ENCODE measurements at regions not wholly inside any gene's neighbourhood (a gene's known extent, or its start where the extent isn't known, plus 50 kb on each side); places are given as distances from the start of the nearest gene placed in this dataset.
"Not testable (repeated sequence)": the region's sequence is repeated elsewhere in the genome, so short reads cannot be mapped to it uniquely, and the experiment has no call there.

- no peak for DNase-seq
These were observed 107.7 kb downstream of the MDH1 start for GRCh38 chr2:63696496-63696895.

- DNase-seq, result no peak
These were observed 108.4 kb downstream of the MDH1 start for GRCh38 chr2:63697160-63697559.

DNA sequence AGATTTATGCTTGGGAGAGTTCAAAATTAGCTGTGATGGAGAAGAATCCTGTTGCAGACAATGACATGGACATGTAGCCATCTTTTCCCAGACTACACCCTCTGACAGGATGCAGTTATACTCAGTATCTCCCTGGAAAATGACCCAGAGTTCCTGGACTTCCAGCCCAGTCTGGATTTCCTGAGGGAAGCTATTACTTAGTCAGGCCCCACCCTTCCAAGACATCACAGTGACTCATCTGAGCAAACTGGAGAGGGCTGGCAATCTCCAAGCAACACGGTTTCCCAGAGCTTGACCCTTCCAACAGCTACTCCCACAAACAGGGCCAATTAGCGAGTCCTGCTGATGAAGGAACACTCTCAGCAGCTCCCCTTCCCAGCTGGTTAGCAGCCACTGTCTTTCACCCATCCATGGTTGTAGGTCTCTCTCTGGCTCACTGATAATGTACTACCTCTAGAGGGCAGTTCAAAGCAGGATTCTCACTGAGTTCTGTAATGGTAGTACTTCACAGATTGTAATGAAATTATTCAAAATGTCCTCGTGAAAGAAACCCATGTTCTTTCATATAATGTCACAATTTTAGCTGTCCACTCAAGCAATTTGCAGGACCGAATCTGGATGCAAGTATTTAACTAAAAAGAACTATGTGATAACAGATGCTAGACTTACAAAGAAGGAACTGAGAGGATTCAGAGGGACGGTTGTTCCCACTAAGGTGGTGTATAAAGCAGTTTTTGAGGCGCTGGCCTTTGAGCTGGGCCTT is 110.2 kb downstream of the MDH1 start:
- peak; percentile 93 for DNase-seq

DNA sequence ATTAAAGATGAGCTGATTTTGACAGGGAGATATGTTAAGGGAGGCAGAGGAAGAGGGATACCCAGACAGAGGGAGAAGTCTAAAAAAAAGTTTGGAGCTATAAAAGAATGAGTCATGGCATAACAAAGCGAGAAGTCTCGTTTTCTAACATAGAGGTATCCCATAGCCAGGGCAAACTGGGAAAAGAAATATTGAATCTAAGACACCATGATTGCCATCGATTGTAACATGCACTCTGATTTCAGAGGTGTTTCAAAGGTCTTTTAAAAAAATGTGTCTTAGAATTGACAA is 110.7 kb downstream of the MDH1 start:
- peak; percentile 4 for DNase-seq

GRCh38 chr2:63700271-63700670 is 111.5 kb downstream of the MDH1 start:
- DNase-seq, result no peak

GRCh38 chr2:63701406-63701805 is 112.6 kb downstream of the MDH1 start:
- DNase-seq, result no peak

- not testable (repeated sequence) for DNase-seq
These were observed 117.3 kb downstream of the MDH1 start for GRCh38 chr2:63706084-63706483.

GRCh38 chr2:63710732-63711131 is 122.0 kb downstream of the MDH1 start:
- DNase-seq, result no peak

DNA sequence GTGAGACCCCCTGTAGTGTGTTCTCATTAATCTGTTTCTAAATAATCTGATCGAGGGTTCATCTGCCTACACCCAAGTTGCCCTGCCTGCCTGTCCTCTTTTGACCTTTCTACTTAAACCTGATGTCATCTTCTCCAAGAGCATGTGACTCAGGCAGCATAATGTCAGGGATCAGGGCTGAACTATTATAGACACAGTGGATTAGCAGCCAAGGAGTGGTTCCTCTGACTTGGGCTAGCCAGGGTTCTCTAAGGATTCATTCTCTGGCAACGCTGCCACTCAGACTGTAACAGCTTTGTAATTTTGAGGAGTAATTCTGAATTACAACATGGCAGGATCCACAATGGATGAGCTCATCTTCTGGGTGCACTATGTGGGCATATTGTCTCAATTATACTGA is 124.0 kb downstream of the MDH1 start:
- DNase-seq, result peak; percentile 52

- no peak for DNase-seq
These were observed 125.5 kb upstream of the UGP2 start for GRCh38 chr2:63716146-63716545.

GRCh38 chr2:63719052-63719451 is 122.6 kb upstream of the UGP2 start:
- no peak for DNase-seq

- DNase-seq, result no peak
These were observed 120.6 kb upstream of the UGP2 start for GRCh38 chr2:63721082-63721424.

DNA sequence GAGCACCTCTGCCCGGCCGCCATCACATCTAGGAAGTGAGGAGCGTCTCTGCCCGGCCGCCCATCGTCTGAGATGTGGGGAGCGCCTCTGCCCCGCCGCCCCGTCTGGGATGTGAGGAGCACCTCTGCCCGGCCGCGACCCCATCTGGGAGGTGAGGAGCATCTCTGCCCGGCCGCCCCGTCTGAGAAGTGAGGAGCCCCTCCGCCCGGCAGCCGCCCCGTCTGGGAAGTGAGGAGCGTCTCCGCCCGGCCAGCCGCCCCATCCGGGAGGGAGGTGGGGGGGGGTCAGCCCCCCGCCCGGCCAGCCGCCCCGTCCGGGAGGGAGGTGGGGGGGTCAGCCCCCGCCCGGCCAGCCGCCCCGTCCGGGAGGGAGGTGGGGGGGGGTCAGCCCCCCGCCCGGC is 119.4 kb upstream of the UGP2 start:
- not testable (repeated sequence) for DNase-seq

DNA sequence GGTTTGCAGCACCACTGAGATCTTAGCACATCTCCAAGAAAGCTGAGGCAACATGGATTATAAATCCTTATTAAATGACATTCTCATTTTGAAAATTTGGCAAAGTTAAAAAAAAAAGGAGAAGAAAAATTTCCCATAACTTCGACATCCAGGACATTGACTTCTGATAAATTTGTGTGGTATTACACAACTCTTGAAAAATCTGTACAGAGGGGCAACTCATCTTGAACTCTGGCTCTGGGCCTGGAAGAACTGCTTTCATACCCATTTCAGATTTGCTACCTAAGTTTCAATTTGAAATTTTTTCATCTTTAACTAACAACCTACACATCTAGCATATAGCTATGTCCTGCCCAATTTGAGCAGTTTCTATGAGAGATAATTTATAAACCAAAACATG is 118.0 kb upstream of the UGP2 start:
- no peak for DNase-seq

DNA sequence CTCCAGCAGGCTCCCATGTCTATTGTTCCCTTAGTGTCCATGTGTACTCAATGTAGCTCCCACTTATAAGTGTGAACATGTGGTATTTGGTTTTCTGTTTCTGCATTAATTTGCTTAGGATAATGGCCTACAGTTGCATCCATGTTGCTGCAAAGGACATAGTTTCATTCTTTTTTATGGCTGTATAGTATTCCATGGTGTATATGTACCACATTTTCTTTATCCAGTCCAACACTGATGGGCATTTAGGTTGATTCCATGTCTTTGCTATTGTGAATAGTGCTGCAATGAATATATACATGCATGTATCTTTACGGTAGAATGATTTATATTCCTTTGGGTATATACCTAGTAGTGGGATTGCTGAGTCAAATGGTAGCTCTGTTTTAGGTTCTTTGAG is 116.5 kb upstream of the UGP2 start:
- not testable (repeated sequence) for DNase-seq

GRCh38 chr2:63729362-63729761 is 112.3 kb upstream of the UGP2 start:
- no peak for DNase-seq

- DNase-seq, result no peak
These were observed 111.9 kb upstream of the UGP2 start for GRCh38 chr2:63729831-63730230.

GRCh38 chr2:63734510-63734909 is 107.2 kb upstream of the UGP2 start:
- no peak for DNase-seq

DNA sequence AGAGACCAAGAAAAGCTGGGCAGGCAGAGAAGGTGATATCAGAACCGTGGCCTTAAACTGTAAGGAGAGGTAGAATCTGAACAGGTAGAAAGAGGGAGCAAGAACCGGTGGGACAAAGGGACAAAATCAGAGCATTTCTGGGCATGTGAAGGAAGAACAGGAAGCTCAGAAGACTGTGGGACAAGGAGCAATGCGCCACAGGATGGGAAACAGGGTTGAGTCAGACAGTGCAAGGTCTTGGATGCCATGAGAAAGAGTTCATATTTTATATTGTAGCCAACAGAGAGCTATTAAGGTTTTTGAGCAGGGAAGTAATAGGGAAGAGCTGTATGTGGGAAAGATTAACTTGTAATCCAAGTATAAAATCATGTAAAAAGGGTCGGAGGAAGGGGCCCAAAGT is 106.4 kb upstream of the UGP2 start:
- DNase-seq, result peak; percentile 58

DNA sequence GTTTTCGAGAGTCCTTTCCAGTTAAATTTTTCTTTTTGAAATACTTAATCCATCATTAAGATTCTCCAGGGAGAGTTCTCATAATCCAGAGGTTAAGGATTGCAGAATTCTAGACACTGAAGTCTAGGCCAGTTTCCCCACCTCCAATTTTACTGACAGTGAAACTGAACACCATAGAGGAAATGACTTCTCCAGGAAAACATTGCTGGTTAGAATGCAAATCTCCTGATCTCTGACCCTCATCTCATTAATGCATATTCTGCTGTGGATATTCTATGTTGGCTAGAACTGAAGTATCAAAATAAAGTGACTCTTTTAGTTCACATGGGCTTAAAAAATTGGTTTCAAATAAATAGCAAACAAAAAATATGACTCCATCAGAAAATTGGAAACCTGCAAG is 105.8 kb upstream of the UGP2 start:
- DNase-seq, result peak; percentile 57

GRCh38 chr2:63736354-63736753 is 105.3 kb upstream of the UGP2 start:
- peak; percentile 46 for DNase-seq

DNA sequence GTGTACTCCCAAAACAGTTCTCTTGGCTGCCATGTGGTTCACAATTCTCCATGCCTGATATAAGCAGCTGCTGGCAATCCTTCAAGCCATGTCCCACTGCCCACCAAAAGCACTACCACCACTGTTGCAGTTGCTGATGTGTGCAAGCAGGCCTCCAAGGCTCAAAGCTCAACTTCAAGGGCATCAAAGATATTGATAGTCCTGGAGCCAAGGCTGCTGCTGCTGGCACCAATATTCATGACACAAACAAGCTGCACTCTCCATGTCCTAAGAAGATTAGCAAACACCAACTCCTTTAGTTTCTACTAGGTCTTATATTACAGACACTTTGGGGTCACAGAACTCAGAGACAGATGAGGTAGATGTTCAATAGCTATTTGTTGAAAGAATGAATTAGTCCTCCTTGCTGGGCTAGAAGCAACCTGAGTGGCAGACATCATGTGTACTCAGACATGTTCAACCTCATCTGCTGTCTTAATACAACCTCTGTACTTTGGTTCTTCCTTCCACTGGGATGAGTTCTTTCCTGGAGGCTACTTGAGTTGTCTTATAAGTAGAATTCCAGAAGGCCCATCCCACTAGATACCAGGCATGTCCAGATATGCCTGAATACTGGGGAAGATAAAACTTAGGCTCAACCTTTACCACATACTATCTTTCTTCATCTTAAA is 104.5 kb upstream of the UGP2 start:
- no peak for DNase-seq

- no peak for DNase-seq
These were observed 103.7 kb upstream of the UGP2 start for GRCh38 chr2:63738019-63738418.

DNA sequence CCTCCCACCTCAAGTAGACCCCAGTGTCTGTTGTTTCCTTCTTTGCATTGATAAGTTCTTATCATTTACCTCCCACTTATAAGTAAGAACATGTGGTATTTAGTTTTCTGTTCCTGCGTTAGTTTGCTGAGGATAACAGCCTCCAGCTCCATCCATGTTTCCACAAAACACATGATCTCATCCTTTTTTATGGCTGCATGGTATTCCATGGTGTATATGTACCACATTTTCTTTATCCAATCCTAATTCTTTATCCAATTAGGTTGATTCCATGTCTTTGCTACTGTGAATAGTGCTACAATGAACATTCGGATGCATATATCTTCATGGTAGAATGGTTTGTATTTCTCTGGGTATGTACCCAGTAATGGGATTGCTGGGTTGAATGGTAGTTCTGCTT is 102.5 kb upstream of the UGP2 start:
- DNase-seq, result not testable (repeated sequence)

DNA sequence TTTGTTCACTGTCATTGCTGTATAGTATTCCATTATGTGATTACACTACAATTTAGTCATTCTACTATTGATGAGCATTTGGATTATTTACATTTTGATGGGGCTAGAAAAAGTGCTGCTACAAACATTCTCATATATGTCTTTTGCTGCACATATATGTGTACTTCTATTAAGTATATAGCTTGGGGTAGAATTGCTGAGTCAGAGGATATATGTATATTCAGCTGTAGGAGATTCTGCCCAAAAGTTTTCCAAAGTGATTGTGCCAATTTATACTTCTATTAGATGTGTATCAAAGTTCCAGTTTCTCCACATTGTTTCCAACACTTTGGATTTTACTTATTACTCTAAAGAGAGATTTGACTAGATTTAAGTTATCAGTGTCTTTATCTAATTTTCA is 101.7 kb upstream of the UGP2 start:
- DNase-seq, result no peak

All from HCEC 1CT (cell line).